Body of pancreas (tissue), 4 donors: ENCODE measurements at regions not wholly inside any gene's neighbourhood (a gene's known extent, or its start where the extent isn't known, plus 50 kb on each side); places are given as distances from the start of the nearest gene placed in this dataset.

Experiments used
- POLR2A ChIP-seq, 3 donors: fragments of 450-650 bp; IDR thresholded peaks; one replicate each; pipeline ENCODE4 v1.6.1; 2016; ENCODE audit warnings: antibody characterized with exemption in 3 of 3, mild to moderate bottlenecking in 2 of 3
- TF ChIP-seq, protein P1 (sequence below), 7 experiments: fragments of 450-650 bp in 4 of 7; fragments of 200-600 bp in 3 of 7; sonication (generic) in 3 of 7; IDR thresholded peaks; one replicate each; pipeline ENCODE4 v1.5.1; 2016 to 2019; ENCODE audit warnings: antibody characterized with exemption in 7 of 7

DNA sequence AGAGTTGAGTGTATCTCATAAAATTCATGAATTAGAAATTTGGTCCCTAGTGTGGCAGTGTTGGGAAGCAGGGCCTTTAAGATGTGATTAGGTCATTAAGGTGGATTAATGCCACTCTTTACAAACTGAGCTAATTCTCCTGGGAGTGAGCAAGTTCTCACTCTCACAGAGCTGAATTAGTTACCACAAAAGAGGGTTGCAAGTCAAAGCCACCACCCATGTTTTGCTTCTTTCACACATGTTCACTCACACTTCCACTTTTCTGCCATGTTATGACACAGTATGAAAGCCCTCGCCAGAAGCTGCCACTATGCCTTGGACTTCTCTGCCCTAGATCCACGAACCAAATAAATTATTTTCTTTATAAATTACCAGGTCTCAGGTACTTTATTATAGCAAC lies 332.1 kb downstream of the ARAP2 start:
- TF ChIP-seq, protein P1, sequence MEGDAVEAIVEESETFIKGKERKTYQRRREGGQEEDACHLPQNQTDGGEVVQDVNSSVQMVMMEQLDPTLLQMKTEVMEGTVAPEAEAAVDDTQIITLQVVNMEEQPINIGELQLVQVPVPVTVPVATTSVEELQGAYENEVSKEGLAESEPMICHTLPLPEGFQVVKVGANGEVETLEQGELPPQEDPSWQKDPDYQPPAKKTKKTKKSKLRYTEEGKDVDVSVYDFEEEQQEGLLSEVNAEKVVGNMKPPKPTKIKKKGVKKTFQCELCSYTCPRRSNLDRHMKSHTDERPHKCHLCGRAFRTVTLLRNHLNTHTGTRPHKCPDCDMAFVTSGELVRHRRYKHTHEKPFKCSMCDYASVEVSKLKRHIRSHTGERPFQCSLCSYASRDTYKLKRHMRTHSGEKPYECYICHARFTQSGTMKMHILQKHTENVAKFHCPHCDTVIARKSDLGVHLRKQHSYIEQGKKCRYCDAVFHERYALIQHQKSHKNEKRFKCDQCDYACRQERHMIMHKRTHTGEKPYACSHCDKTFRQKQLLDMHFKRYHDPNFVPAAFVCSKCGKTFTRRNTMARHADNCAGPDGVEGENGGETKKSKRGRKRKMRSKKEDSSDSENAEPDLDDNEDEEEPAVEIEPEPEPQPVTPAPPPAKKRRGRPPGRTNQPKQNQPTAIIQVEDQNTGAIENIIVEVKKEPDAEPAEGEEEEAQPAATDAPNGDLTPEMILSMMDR (IDR thresholded peaks at IDR 0.05), result no peak
- TF ChIP-seq POLR2A (IDR thresholded peaks at IDR 0.05), result no peak
